Mesenchymal stem cell (in vitro differentiated cells and primary cell): ENCODE measurements at regions not wholly inside any gene's neighbourhood (a gene's known extent, or its start where the extent isn't known, plus 50 kb on each side); places are given as distances from the start of the nearest gene placed in this dataset.

Source experiments
- DNase-seq: peaks from one replicate; pipeline ENCODE4 v3.0.0-alpha.2; 2013
- H2AFZ ChIP-seq: one replicate; pipeline ENCODE4 v1.6.1; 2013; ENCODE audit warnings: low read depth, mild to moderate bottlenecking, control low read depth, inconsistent platforms, low read length, moderate library complexity
- H2AK5ac ChIP-seq: 2 replicates; pipeline ENCODE4 v1.6.1; 2013; ENCODE audit warnings: low read length, moderate library complexity, mild to moderate bottlenecking, inconsistent platforms; ENCODE audit not compliant: severe bottlenecking
- H2BK120ac ChIP-seq: one replicate; pipeline ENCODE4 v1.6.1; 2013; ENCODE audit warnings: low read depth, mild to moderate bottlenecking, inconsistent platforms, low read length, moderate library complexity
- H2BK12ac ChIP-seq, 2 experiments: one replicate each; pipeline ENCODE4 v1.6.1; 2013; ENCODE audit warnings: inconsistent platforms in 2 of 2, low read length in 2 of 2, mild to moderate bottlenecking in 2 of 2, moderate library complexity in 2 of 2, control low read depth in 1 of 2
- H2BK15ac ChIP-seq: one replicate; pipeline ENCODE4 v1.6.1; 2013; ENCODE audit warnings: mild to moderate bottlenecking, low read depth, inconsistent platforms; ENCODE audit not compliant: poor library complexity, severe bottlenecking
- H2BK5ac ChIP-seq: 2 replicates; pipeline ENCODE4 v1.6.1; 2013; ENCODE audit warnings: low read depth, mild to moderate bottlenecking, low read length, control low read depth, inconsistent platforms; ENCODE audit not compliant: poor library complexity, severe bottlenecking
- H3K14ac ChIP-seq, 2 experiments: one replicate each; pipeline ENCODE4 v1.6.1; 2013; ENCODE audit warnings: inconsistent platforms in 2 of 2, low read length in 2 of 2, control low read depth in 1 of 2, mild to moderate bottlenecking in 1 of 2, moderate library complexity in 1 of 2
- H3K18ac ChIP-seq, 2 experiments: one replicate each; pipeline ENCODE4 v1.6.1; 2013; ENCODE audit warnings: inconsistent platforms in 2 of 2, low read length in 2 of 2, control low read depth in 1 of 2, low read depth in 1 of 2, mild to moderate bottlenecking in 1 of 2
- H3K23ac ChIP-seq, 2 experiments: one replicate each; pipeline ENCODE4 v1.6.1; 2013; ENCODE audit warnings: inconsistent platforms in 2 of 2, low read length in 2 of 2, mild to moderate bottlenecking in 2 of 2, moderate library complexity in 2 of 2, control low read depth in 1 of 2
- H3K27ac ChIP-seq: 2 replicates; pipeline ENCODE4 v1.5.1; 2013; ENCODE audit warnings: mild to moderate bottlenecking, moderate library complexity, low read length, control low read depth, inconsistent platforms; ENCODE audit not compliant: poor library complexity, severe bottlenecking
- H3K27me3 ChIP-seq, 2 experiments: 2 replicates each; pipeline versions ENCODE4 v1.6.1 to v1.7.0; 2013; ENCODE audit warnings: low read length in 2 of 2, mild to moderate bottlenecking in 2 of 2, moderate library complexity in 2 of 2, control low read depth in 1 of 2, inconsistent platforms in 1 of 2; ENCODE audit not compliant: control insufficient read depth in 1 of 2, insufficient read depth in 1 of 2
- H3K36me3 ChIP-seq, 2 experiments: 2 replicates each; pipeline versions ENCODE4 v1.6.1 to v1.7.0; 2013; ENCODE audit warnings: low read length in 2 of 2, control low read depth in 1 of 2, inconsistent platforms in 1 of 2, low read depth in 1 of 2, mild to moderate bottlenecking in 1 of 2; ENCODE audit not compliant: insufficient read depth in 2 of 2, control insufficient read depth in 1 of 2
- H3K4ac ChIP-seq, 2 experiments: one replicate each; pipeline ENCODE4 v1.6.1; 2013; ENCODE audit warnings: inconsistent platforms in 2 of 2, low read length in 2 of 2, mild to moderate bottlenecking in 2 of 2, moderate library complexity in 2 of 2, control low read depth in 1 of 2, low read depth in 1 of 2
- H3K4me1 ChIP-seq: 2 replicates; pipeline ENCODE4 v1.6.1; 2013; ENCODE audit warnings: low read depth, low read length, control low read depth; ENCODE audit not compliant: control insufficient read depth, insufficient read depth
- H3K4me2 ChIP-seq: 2 replicates; pipeline ENCODE4 v1.6.1; 2013; ENCODE audit warnings: low read length, mild to moderate bottlenecking, inconsistent platforms; ENCODE audit not compliant: poor library complexity, severe bottlenecking
- H3K4me3 ChIP-seq, 2 experiments: 2 replicates each; pipeline versions ENCODE4 v1.5.1 to v1.7.0; 2013; ENCODE audit warnings: low read length in 2 of 2, mild to moderate bottlenecking in 2 of 2, control low read depth in 1 of 2, low read depth in 1 of 2; ENCODE audit not compliant: insufficient read depth in 1 of 2
- H3K79me1 ChIP-seq: replicated peaks from 2 replicates; pipeline ENCODE4 v1.6.1; 2013; ENCODE audit warnings: mild to moderate bottlenecking, control low read depth, low read length, inconsistent platforms; ENCODE audit not compliant: poor library complexity, severe bottlenecking
- H3K9ac ChIP-seq: 2 replicates; pipeline ENCODE4 v1.7.0; 2013; ENCODE audit warnings: mild to moderate bottlenecking, low read length, moderate library complexity
- H3K9me3 ChIP-seq: 2 replicates; pipeline ENCODE4 v1.7.0; 2013; ENCODE audit warnings: mild to moderate bottlenecking, low read length; ENCODE audit not compliant: control insufficient read depth
- H4K8ac ChIP-seq: one replicate; pipeline ENCODE4 v1.6.1; 2013; ENCODE audit warnings: inconsistent platforms, mild to moderate bottlenecking, low read length, moderate library complexity
- H4K91ac ChIP-seq: one replicate; pipeline ENCODE4 v1.6.1; 2013; ENCODE audit warnings: mild to moderate bottlenecking, low read length, inconsistent platforms
- WGBS: methylation state at CpG from one replicate; pipeline ENCODE4 v1.1.7; 2013; ENCODE audit warnings: mixed read lengths; 5-methylcytosine and 5-hydroxymethylcytosine counted together

GRCh38 chr6:91926361-91926760 lies 1339.5 kb upstream of the MAP3K7 start:
- Histone ChIP-seq H4K91ac (no peak overlapping the region), H3K27ac (no peak overlapping the region), H3K36me3 (no peaks in the 10 kb centered on the region), H3K4me1 (no peaks in the 10 kb centered on the region), H3K4ac (no peak overlapping the region), H3K9me3 (peaks cover 18% of the 10 kb centered on the region), H3K79me1 (no peaks in the 10 kb centered on the region), H3K14ac (no peak overlapping the region), H3K18ac (no peak overlapping the region), H3K4me2 (no peak overlapping the region), H2BK5ac (no peak overlapping the region), H3K4me3 (no peak overlapping the region), H3K27me3 (no peaks in the 10 kb centered on the region), H4K8ac (no peak overlapping the region), H2AK5ac (no peak overlapping the region), H2BK12ac (no peak overlapping the region), H2AFZ (no peak overlapping the region), H2BK15ac (no peak overlapping the region), H2BK120ac (no peak overlapping the region), H3K9ac (no peak overlapping the region), H3K23ac (no peak overlapping the region)
- 88% methylated on average over 10 of the region's 10 CpGs for WGBS
- no peak for DNase-seq

- Histone ChIP-seq H3K27me3 (no peaks in the 10 kb centered on the region), H3K9ac (no peak overlapping the region), H2BK12ac (no peak overlapping the region), H4K8ac (no peak overlapping the region), H2BK120ac (no peak overlapping the region), H3K14ac (no peak overlapping the region), H2BK15ac (no peak overlapping the region), H3K79me1 (no peaks in the 10 kb centered on the region), H2BK5ac (no peak overlapping the region), H3K9me3 (peaks cover 17% of the 10 kb centered on the region), H3K4me3 (no peak overlapping the region), H3K18ac (no peak overlapping the region), H3K4me2 (no peak overlapping the region), H3K36me3 (no peaks in the 10 kb centered on the region), H3K23ac (no peak overlapping the region), H4K91ac (no peak overlapping the region), H3K4ac (no peak overlapping the region), H2AFZ (no peak overlapping the region), H3K4me1 (no peaks in the 10 kb centered on the region), H2AK5ac (no peak overlapping the region), H3K27ac (no peak overlapping the region)
- WGBS = 93% methylated on average over 2 of the region's 2 CpGs
- no peak for DNase-seq
Measured at GRCh38 chr6:91911945-91912344, 1325.1 kb upstream of the MAP3K7 start.

DNA sequence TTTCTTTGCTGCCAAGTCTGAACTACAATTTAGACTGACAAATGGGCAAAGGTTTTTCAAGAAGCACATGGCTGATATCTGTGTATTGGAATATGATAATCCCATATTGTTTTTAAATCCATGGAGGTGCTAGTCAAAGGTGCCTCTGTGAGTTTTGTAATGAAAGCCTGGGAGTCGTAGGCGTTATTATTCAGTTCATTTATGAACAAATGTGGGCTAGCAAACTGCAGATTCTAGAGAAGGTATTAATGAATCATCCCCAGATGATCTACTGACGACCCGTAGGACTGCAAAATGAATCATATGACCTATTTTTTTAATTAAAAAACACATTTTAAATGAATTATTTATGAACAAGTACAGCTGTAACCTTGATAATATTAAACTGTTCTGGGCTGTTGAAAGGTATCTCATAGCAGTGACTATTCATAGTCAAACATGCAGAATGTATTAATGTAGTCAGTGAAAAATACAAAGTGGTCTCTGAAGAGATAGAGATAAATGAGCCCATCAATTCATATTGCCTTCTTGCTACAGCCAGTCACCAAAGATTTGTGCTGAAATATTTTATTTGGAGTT lies 1317.8 kb upstream of the MAP3K7 start:
- H2BK5ac ChIP-seq = no peak overlapping the region
- no peak overlapping the region for H3K14ac ChIP-seq
- no peak overlapping the region for H4K91ac ChIP-seq

DNA sequence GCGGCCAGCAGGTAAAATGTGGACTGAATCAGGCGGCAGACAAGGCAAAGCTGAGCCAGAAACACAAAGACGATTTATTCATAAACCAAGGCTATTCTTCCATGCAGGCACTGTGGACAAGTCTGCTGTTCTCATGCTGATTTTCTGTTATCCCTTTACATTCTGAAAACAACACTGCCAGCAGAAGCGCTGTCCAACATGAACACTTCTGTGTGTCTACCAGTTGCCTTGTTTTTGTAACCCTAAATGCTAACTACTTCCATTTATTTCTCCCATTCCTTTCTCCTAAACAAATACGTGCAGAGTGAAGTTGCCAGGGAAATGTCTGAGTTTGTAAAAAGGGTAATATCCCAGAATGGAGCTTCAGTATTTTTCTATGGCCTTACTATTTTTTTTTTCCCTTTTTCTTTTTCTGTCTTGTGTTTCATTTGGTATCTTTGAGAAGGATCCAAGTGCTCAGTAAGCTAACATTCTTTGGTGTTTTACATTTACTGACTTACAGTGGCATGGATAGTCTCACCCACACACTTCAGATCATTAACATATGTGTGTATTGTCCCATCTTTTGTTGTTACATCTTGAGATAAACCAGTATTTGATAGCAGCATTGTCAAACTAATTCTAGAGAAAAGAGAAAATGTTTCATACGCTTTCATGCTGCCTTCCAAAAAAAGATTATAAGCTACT lies 1308.9 kb upstream of the MAP3K7 start:
- H3K36me3 ChIP-seq = no peaks in the 10 kb centered on the region
- no peak overlapping the region for H3K4ac ChIP-seq
- H3K23ac ChIP-seq = no peak overlapping the region
- no peak overlapping the region for H4K8ac ChIP-seq
- H2AK5ac ChIP-seq = no peak overlapping the region
- no peak overlapping the region for H3K9ac ChIP-seq
- no peak overlapping the region for H3K27ac ChIP-seq
- peak; percentile 10 for DNase-seq
- no peak overlapping the region for H2BK12ac ChIP-seq
- H2BK120ac ChIP-seq = no peak overlapping the region
- no peak overlapping the region for H3K4me2 ChIP-seq
- no peaks in the 10 kb centered on the region for H3K79me1 ChIP-seq
- no peaks in the 10 kb centered on the region for H3K27me3 ChIP-seq
- no peak overlapping the region for H2BK5ac ChIP-seq
- H3K18ac ChIP-seq = no peak overlapping the region
- H3K14ac ChIP-seq = no peak overlapping the region
- H4K91ac ChIP-seq = no peak overlapping the region
- WGBS = 97% methylated on average over 5 of the region's 6 CpGs
- H3K4me3 ChIP-seq = no peak overlapping the region
- no peak overlapping the region for H2BK15ac ChIP-seq
- H3K9me3 ChIP-seq = peaks cover 11% of the 10 kb centered on the region
- H3K4me1 ChIP-seq = no peaks in the 10 kb centered on the region
- H2AFZ ChIP-seq = no peak overlapping the region

More for the DNA sequence above, 1317.8 kb upstream of the MAP3K7 start:
- H2AFZ ChIP-seq = no peak overlapping the region
- no peaks in the 10 kb centered on the region for H3K4me1 ChIP-seq
- no peak overlapping the region for H3K27ac ChIP-seq
- no peaks in the 10 kb centered on the region for H3K36me3 ChIP-seq
- no peak overlapping the region for H4K8ac ChIP-seq
- H3K4ac ChIP-seq = no peak overlapping the region
- WGBS = 64% methylated on average over 2 of the region's 4 CpGs
- no peak overlapping the region for H2BK120ac ChIP-seq
- no peak for DNase-seq
- H3K9ac ChIP-seq = no peak overlapping the region
- H3K27me3 ChIP-seq = no peaks in the 10 kb centered on the region
- no peak overlapping the region for H3K18ac ChIP-seq
- H3K79me1 ChIP-seq = no peaks in the 10 kb centered on the region
- no peak overlapping the region for H2BK12ac ChIP-seq
- H3K4me3 ChIP-seq = no peak overlapping the region
- H2AK5ac ChIP-seq = no peak overlapping the region
- H2BK15ac ChIP-seq = no peak overlapping the region
- H3K9me3 ChIP-seq = no peaks in the 10 kb centered on the region
- no peak overlapping the region for H3K4me2 ChIP-seq
- no peak overlapping the region for H3K23ac ChIP-seq
